ENCODE measurements at regions not wholly inside any gene's neighbourhood (a gene's known extent, or its start where the extent isn't known, plus 50 kb on each side); places are given as distances from the start of the nearest gene placed in this dataset.

DNA sequence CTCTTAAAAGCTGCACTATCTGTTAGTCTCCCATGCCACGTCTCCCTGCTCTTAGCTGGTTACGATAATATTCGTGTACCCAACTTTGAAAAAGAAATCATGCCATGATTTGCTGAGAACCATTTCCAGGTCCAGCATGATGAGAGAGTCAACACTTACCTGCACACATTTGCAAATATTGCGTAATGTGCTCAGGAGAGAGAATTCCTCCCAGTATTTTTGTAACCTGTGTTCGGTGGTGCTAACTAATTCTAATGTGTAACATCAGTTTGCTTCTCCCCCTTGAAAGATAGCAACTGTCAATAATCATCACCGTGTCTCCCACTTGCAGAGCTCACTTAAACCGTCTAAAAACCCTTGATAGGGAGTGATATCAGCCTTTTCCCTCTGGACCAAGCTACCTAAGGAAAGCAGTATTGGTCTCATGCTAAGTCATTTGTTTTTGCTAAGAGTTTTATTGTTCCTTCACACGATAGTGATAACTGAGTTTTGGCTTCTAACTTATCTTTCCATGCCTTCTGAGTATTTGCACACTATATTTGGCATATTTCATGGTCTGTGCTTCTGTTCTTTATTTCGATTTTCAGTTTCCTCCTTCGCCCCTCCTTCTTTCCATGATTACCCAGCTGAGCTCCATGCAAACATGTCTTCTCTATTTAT lies 61.1 kb upstream of the IRF2BP2 start:
- no peaks in the 10 kb centered on the region for H3K36me3 ChIP-seq
- in situ Hi-C loops (cut with MboI; ENCODE audit: low pct_ligation_motif_present in 1 of 4, low pct_unique_long_range_greater_than_20kb in 1 of 4, low sequenced_read_pairs in 3 of 4), result no loop called here
- no peak for DNase-seq
- H3K4me3 ChIP-seq, result no peak overlapping the region
- H3K27me3 ChIP-seq, result no peaks in the 10 kb centered on the region
- intact Hi-C loops (cut with DNase I; ENCODE audit: low total_unique reads), result no loop called here
- TF ChIP-seq POLR2A (IDR thresholded peaks at IDR 0.05) (no peak), EP300 (IDR thresholded peaks at IDR 0.05; ENCODE audit: low read depth) (no peak), POLR2AphosphoS5 (IDR thresholded peaks at IDR 0.05) (no peak)
- TF ChIP-seq, protein P1, sequence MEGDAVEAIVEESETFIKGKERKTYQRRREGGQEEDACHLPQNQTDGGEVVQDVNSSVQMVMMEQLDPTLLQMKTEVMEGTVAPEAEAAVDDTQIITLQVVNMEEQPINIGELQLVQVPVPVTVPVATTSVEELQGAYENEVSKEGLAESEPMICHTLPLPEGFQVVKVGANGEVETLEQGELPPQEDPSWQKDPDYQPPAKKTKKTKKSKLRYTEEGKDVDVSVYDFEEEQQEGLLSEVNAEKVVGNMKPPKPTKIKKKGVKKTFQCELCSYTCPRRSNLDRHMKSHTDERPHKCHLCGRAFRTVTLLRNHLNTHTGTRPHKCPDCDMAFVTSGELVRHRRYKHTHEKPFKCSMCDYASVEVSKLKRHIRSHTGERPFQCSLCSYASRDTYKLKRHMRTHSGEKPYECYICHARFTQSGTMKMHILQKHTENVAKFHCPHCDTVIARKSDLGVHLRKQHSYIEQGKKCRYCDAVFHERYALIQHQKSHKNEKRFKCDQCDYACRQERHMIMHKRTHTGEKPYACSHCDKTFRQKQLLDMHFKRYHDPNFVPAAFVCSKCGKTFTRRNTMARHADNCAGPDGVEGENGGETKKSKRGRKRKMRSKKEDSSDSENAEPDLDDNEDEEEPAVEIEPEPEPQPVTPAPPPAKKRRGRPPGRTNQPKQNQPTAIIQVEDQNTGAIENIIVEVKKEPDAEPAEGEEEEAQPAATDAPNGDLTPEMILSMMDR (IDR thresholded peaks at IDR 0.05), result no peak
- peaks cover 0 to 8% (median 0%) of the 10 kb centered on the region in 4 donors for H3K4me1 ChIP-seq
- no peak overlapping the region for H3K27ac ChIP-seq
- 59 to 61% methylated on average over 10 of the region's 10 CpGs for WGBS, 2 donors (ENCODE audit: low coverage in 1 of 2)
- H3K9me3 ChIP-seq, result no peaks in the 10 kb centered on the region

DNA sequence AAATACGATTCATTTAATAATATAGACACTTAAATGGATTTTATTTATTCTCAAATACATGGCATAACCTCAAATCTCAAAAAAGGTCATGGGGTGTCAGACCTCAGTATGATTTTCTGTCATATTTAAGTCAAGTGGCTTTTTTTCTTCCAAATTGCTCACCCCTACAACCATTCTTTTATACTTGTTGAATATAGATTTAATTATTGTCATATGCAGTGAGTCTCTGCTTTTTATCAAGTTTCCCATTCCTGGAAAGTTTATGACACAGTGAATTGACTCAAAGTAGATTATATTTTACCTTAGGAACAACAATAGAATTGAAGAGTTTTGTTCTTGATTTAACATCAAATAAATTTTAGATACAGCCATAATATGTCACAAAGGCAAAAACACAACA lies 59.5 kb upstream of the IRF2BP2 start:
- intact Hi-C loops (cut with DNase I; ENCODE audit: low total_unique reads) (no loop called here), in situ Hi-C loops (cut with MboI; ENCODE audit: low pct_ligation_motif_present in 1 of 4, low pct_unique_long_range_greater_than_20kb in 1 of 4, low sequenced_read_pairs in 3 of 4) (no loop called here)
- DNase-seq, result no peak
- no peak overlapping the region for H3K4me3 ChIP-seq
- 76 to 100% methylated on average over 1 of the region's 1 CpG for WGBS, 2 donors (ENCODE audit: low coverage in 1 of 2)
- H3K4me1 ChIP-seq, result no peaks in the 10 kb centered on the region
- H3K27me3 ChIP-seq, result no peaks in the 10 kb centered on the region
- no peaks in the 10 kb centered on the region for H3K9me3 ChIP-seq
- no peaks in the 10 kb centered on the region for H3K36me3 ChIP-seq
- no peak for TF ChIP-seq EP300 (IDR thresholded peaks at IDR 0.05; ENCODE audit: low read depth)
- TF ChIP-seq, protein P1 (IDR thresholded peaks at IDR 0.05), result no peak
- no peak for TF ChIP-seq POLR2A (IDR thresholded peaks at IDR 0.05)
- no peak for TF ChIP-seq POLR2AphosphoS5 (IDR thresholded peaks at IDR 0.05)
- H3K27ac ChIP-seq, result no peak overlapping the region

DNA sequence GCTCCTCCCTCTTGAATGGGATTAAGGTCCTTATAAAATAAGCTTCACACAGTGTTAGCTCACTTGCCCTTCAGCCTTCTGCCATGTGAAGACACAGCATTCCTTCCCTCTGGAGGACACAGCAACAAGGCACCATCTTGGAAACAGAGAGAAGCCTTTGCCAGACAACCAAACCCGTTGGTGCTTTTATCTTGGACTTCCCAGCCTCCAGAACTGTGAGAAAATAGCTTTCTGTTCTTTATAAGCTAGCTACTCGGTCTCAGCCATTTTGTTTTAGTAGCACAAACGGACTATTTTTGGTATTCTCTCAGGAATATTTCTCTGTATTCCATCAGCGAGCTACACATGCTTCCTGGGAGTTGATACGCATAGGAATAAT lies 58.6 kb upstream of the IRF2BP2 start:
- TF ChIP-seq, protein P1 (IDR thresholded peaks at IDR 0.05), result no peak
- TF ChIP-seq POLR2A (IDR thresholded peaks at IDR 0.05) (no peak), POLR2AphosphoS5 (IDR thresholded peaks at IDR 0.05) (no peak), EP300 (IDR thresholded peaks at IDR 0.05; ENCODE audit: low read depth) (no peak)
- H3K4me1 ChIP-seq, result no peaks in the 10 kb centered on the region
- DNase-seq, result no peak
- H3K36me3 ChIP-seq, result no peaks in the 10 kb centered on the region
- no peak overlapping the region for H3K4me3 ChIP-seq
- in situ Hi-C loops (cut with MboI; ENCODE audit: low pct_ligation_motif_present in 1 of 4, low pct_unique_long_range_greater_than_20kb in 1 of 4, low sequenced_read_pairs in 3 of 4), result no loop called here
- intact Hi-C loops (cut with DNase I; ENCODE audit: low total_unique reads), result no loop called here
- WGBS, 2 donors (ENCODE audit: low coverage in 1 of 2), result 86 to 93% methylated on average over 3 to 5 of the region's 5 CpGs
- H3K27me3 ChIP-seq, result no peaks in the 10 kb centered on the region
- H3K27ac ChIP-seq, result no peak overlapping the region
- no peaks in the 10 kb centered on the region for H3K9me3 ChIP-seq

DNA sequence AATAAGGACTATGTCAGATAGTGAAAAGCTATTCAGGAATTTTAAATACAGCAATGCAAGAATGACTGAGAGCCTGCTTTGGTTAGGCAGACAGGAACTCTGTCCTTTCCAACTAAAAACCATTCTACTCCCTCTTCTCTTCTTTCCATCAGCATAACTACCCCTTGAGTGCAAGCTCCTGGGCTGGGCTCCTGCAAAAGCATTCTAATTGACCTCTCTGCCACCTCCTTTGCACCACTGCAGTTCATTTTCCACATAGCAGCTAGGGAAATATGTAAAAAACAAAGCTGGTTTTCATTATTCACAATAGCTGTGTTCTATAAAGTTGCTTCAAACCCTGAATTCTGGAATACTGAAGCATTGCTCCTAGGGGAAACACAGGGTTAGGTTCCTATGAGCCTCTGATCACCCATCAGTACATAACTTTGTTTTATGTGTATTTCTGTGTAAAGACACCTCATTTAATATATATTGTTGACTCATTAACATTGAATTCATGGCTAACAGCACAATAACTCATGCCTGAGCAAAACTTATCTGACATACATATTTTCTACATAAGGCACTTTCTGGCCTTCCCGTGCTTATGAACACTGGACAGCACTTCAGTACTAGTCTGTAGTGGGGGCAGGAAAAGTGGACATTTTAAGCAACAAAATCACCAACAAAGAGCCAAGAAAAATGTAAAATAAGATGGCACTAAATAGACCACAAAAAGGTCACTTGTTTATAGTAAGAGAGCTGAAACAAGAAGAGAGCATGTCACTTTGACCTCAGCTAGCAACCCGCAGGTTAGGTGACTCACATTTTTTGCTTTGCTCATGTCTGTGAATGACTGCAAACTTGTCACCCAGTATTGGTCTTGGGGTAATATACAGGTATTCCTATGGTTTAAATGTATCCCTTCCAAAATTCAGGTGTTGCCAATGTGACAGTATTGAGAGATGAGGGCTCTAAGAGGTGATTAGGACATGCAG lies 57.9 kb upstream of the IRF2BP2 start:
- in situ Hi-C loops (cut with MboI; ENCODE audit: low pct_ligation_motif_present in 1 of 4, low pct_unique_long_range_greater_than_20kb in 1 of 4, low sequenced_read_pairs in 3 of 4) (no loop called here), intact Hi-C loops (cut with DNase I; ENCODE audit: low total_unique reads) (no loop called here)
- no peak for DNase-seq
- Histone ChIP-seq H3K27ac (no peak overlapping the region), H3K27me3 (no peaks in the 10 kb centered on the region), H3K4me3 (no peak overlapping the region), H3K9me3 (no peaks in the 10 kb centered on the region), H3K36me3 (no peaks in the 10 kb centered on the region), H3K4me1 (no peaks in the 10 kb centered on the region)
- WGBS, 2 donors (ENCODE audit: low coverage in 1 of 2), result 86 to 97% methylated on average over 2 of the region's 2 CpGs
- TF ChIP-seq, protein P1 (IDR thresholded peaks at IDR 0.05), result no peak
- TF ChIP-seq POLR2AphosphoS5 (IDR thresholded peaks at IDR 0.05), result no peak
- no peak for TF ChIP-seq POLR2A (IDR thresholded peaks at IDR 0.05)
- no peak for TF ChIP-seq EP300 (IDR thresholded peaks at IDR 0.05; ENCODE audit: low read depth)

Measured in transverse colon (tissue), 4 donors.